MM.1S (cell line): ENCODE measurements at regions not wholly inside any gene's neighbourhood (a gene's known extent, or its start where the extent isn't known, plus 50 kb on each side); places are given as distances from the start of the nearest gene placed in this dataset.

Source experiments
- EZH2 ChIP-seq: fragments of 300-600 bp; sonication (generic); optimal IDR thresholded peaks from 2 replicates; pipeline ENCODE3; 2017; ENCODE audit warnings: low read depth, mild to moderate bottlenecking, antibody characterized with exemption, low read length, mixed read lengths
- EZH2phosphoT487 ChIP-seq: fragments of 300-600 bp; sonication (generic); IDR thresholded peaks from 2 replicates; pipeline ENCODE4 v1.6.1; 2018; ENCODE audit warnings: antibody characterized with exemption, low read length
- TF ChIP-seq, protein P1 (sequence below): fragments of 300-600 bp; sonication (generic); IDR thresholded peaks from 2 replicates; pipeline ENCODE4 v1.5.1; 2016; ENCODE audit warnings: antibody characterized with exemption, low read length, mixed read lengths

DNA sequence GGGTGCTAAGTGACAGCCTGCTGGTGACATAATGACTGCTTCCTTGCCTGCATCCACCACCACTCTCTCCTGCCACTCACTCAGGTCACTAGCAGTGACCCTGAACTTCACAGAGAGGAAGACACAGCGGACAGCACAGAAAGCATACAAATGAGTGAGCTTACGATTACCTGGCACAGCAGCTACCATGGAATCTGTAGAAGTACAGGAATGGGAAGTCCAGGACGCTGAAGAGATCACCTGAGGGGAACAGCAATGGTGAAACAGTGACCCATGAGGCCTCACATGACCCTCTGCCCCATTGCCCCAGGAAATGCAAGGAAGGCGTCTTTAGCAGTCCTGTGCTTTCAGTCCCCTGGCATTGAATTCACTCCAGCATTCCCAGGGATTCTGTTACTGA, 96.7 kb upstream of the RIOK3 start:
- TF ChIP-seq, protein P1, sequence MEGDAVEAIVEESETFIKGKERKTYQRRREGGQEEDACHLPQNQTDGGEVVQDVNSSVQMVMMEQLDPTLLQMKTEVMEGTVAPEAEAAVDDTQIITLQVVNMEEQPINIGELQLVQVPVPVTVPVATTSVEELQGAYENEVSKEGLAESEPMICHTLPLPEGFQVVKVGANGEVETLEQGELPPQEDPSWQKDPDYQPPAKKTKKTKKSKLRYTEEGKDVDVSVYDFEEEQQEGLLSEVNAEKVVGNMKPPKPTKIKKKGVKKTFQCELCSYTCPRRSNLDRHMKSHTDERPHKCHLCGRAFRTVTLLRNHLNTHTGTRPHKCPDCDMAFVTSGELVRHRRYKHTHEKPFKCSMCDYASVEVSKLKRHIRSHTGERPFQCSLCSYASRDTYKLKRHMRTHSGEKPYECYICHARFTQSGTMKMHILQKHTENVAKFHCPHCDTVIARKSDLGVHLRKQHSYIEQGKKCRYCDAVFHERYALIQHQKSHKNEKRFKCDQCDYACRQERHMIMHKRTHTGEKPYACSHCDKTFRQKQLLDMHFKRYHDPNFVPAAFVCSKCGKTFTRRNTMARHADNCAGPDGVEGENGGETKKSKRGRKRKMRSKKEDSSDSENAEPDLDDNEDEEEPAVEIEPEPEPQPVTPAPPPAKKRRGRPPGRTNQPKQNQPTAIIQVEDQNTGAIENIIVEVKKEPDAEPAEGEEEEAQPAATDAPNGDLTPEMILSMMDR, result no peak
- no peak for TF ChIP-seq EZH2
- TF ChIP-seq EZH2phosphoT487, result no peak
